HG02588 (cell line): ENCODE measurements at regions not wholly inside any gene's neighbourhood (a gene's known extent, or its start where the extent isn't known, plus 50 kb on each side); places are given as distances from the start of the nearest gene placed in this dataset.

Source experiments
- ATAC-seq: cut with Tn5 transposase; IDR thresholded peaks from one replicate; pipeline ENCODE4 v1.9.1; 2021; ENCODE audit warnings: mild to moderate bottlenecking, moderate library complexity; ENCODE audit not compliant: unreplicated experiment

GRCh38 chr11:119496997-119497396 is 74.0 kb upstream of the THY1 start:
- no peak for ATAC-seq

- no peak for ATAC-seq
These were observed 73.5 kb upstream of the THY1 start for GRCh38 chr11:119496469-119496868.

GRCh38 chr11:119493712-119494111 is 70.7 kb upstream of the THY1 start:
- no peak for ATAC-seq

GRCh38 chr11:119491753-119492510 is 69.0 kb upstream of the THY1 start:
- ATAC-seq: no peak

GRCh38 chr11:119490253-119491006 is 67.5 kb upstream of the THY1 start:
- ATAC-seq: no peak

- ATAC-seq: no peak
These were observed 66.1 kb upstream of the THY1 start for GRCh38 chr11:119489087-119489486.

- no peak for ATAC-seq
These were observed 65.5 kb upstream of the THY1 start for GRCh38 chr11:119488256-119488995.

GRCh38 chr11:119486691-119487259 is 63.8 kb upstream of the THY1 start:
- ATAC-seq: no peak

GRCh38 chr11:119486016-119486415 is 63.0 kb upstream of the THY1 start:
- no peak for ATAC-seq

- no peak for ATAC-seq
These were observed 62.0 kb upstream of the THY1 start for GRCh38 chr11:119484741-119485605.

- no peak for ATAC-seq
These were observed 61.0 kb upstream of the THY1 start for GRCh38 chr11:119483881-119484371.

- ATAC-seq: no peak
These were observed 60.4 kb upstream of the THY1 start for GRCh38 chr11:119483341-119483880.

GRCh38 chr11:119482521-119483011 is 59.6 kb upstream of the THY1 start:
- ATAC-seq: no peak

- no peak for ATAC-seq
These were observed 58.9 kb upstream of the THY1 start for GRCh38 chr11:119481667-119482400.

GRCh38 chr11:119481021-119481666 is 58.2 kb upstream of the THY1 start:
- ATAC-seq: peak; percentile 56

GRCh38 chr11:119480380-119481020 is 57.5 kb upstream of the THY1 start:
- ATAC-seq: no peak

- ATAC-seq: no peak
These were observed 56.8 kb upstream of the THY1 start for GRCh38 chr11:119479685-119480275.
